CD4-positive, CD25-positive, alpha-beta regulatory T cell (primary cell): ENCODE measurements at regions not wholly inside any gene's neighbourhood (a gene's known extent, or its start where the extent isn't known, plus 50 kb on each side); places are given as distances from the start of the nearest gene placed in this dataset.

ENCODE experiments used
- ATAC-seq, 2 donors: fragments of 150-1000 bp; cut with Tn5 transposase; one replicate each; pipeline ENCODE4 v1.10.0; 2021; ENCODE audit warnings: low read depth in 2 of 2, moderate number of reproducible peaks in 2 of 2, moderate library complexity in 1 of 2
- DNase-seq, 3 donors: peaks; one replicate each; pipeline versions ENCODE4 v3.0.0 to v3.0.0-alpha.2; 2012 to 2022; ENCODE audit warnings: mixed read lengths in 1 of 3
- H3K27ac ChIP-seq: one replicate; pipeline ENCODE4 v1.7.0; 2013; ENCODE audit warnings: mild to moderate bottlenecking, low read length; ENCODE audit not compliant: insufficient read depth, poor library complexity, severe bottlenecking
- H3K27me3 ChIP-seq: one replicate; pipeline ENCODE4 v1.7.0; 2013; ENCODE audit warnings: low read length; ENCODE audit not compliant: control insufficient read depth, insufficient read depth
- H3K36me3 ChIP-seq: one replicate; pipeline ENCODE4 v1.7.0; 2013; ENCODE audit warnings: mild to moderate bottlenecking, low read length, moderate library complexity; ENCODE audit not compliant: control insufficient read depth, insufficient read depth
- H3K4me1 ChIP-seq: 2 replicates; pipeline ENCODE4 v1.7.0; 2013; ENCODE audit warnings: mild to moderate bottlenecking, low read length; ENCODE audit not compliant: insufficient read depth, control insufficient read depth, poor library complexity, severe bottlenecking
- H3K4me3 ChIP-seq: one replicate; pipeline ENCODE4 v1.7.0; 2013; ENCODE audit warnings: low read depth, mild to moderate bottlenecking, low read length, moderate library complexity
- H3K9me3 ChIP-seq, 2 experiments: 1 replicate in 1 of 2; 2 replicates in 1 of 2; pipeline ENCODE4 v1.7.0; 2013; ENCODE audit warnings: low read length in 2 of 2, mild to moderate bottlenecking in 1 of 2, moderate library complexity in 1 of 2; ENCODE audit not compliant: control insufficient read depth in 2 of 2
- H3K27ac Mint-ChIP-seq, 3 donors: one replicate each; pipeline ENCODE4 v1.8.0; 2020 to 2022; ENCODE audit warnings: mild to moderate bottlenecking in 3 of 3, mixed read lengths in 3 of 3, moderate library complexity in 2 of 3
- H3K27me3 Mint-ChIP-seq: one replicate; pipeline ENCODE4 v1.8.0; 2022; ENCODE audit warnings: mild to moderate bottlenecking, mixed read lengths
- H3K36me3 Mint-ChIP-seq: one replicate; pipeline ENCODE4 v1.8.0; 2020; ENCODE audit warnings: mixed read lengths
- H3K4me1 Mint-ChIP-seq, 4 donors: one replicate each; pipeline ENCODE4 v1.8.0; 2020 to 2022; ENCODE audit warnings: mixed read lengths in 4 of 4, mild to moderate bottlenecking in 1 of 4
- H3K4me3 Mint-ChIP-seq, 4 donors: one replicate each; pipeline ENCODE4 v1.8.0; 2020 to 2022; ENCODE audit warnings: mild to moderate bottlenecking in 4 of 4, mixed read lengths in 4 of 4, moderate library complexity in 3 of 4
- H3K9me3 Mint-ChIP-seq, 7 donors: one replicate each; pipeline ENCODE4 v1.8.0; 2020 to 2022; ENCODE audit warnings: mixed read lengths in 7 of 7, mild to moderate bottlenecking in 3 of 7, moderate library complexity in 2 of 7

- Histone ChIP-seq H3K9me3 (no peaks in the 10 kb centered on the region), H3K27ac (no peak overlapping the region), H3K27me3 (no peaks in the 10 kb centered on the region), H3K36me3 (no peaks in the 10 kb centered on the region), H3K4me1 (no peaks in the 10 kb centered on the region), H3K4me3 (no peak overlapping the region)
- H3K27me3 Mint-ChIP-seq, result no peaks in the 10 kb centered on the region
- H3K27ac Mint-ChIP-seq, result no peak overlapping the region
- ATAC-seq (no peak), DNase-seq (no peak)
- H3K9me3 Mint-ChIP-seq, result peaks cover 0 to 2% (median 0%) of the 10 kb centered on the region in 7 donors
- H3K4me1 Mint-ChIP-seq, result no peaks in the 10 kb centered on the region
- no peak overlapping the region for H3K4me3 Mint-ChIP-seq
- no peaks in the 10 kb centered on the region for H3K36me3 Mint-ChIP-seq
Observed at GRCh38 chr2:223545830-223546229, 56.3 kb downstream of the SCG2 start.
